GM18519 (cell line): ENCODE measurements at regions not wholly inside any gene's neighbourhood (a gene's known extent, or its start where the extent isn't known, plus 50 kb on each side); places are given as distances from the start of the nearest gene placed in this dataset.

Experiments used
- ATAC-seq: cut with Tn5 transposase; IDR thresholded peaks from one replicate; pipeline ENCODE4 v1.9.1; 2021; ENCODE audit warnings: mild to moderate bottlenecking, moderate library complexity; ENCODE audit not compliant: unreplicated experiment, low FRiP score

DNA sequence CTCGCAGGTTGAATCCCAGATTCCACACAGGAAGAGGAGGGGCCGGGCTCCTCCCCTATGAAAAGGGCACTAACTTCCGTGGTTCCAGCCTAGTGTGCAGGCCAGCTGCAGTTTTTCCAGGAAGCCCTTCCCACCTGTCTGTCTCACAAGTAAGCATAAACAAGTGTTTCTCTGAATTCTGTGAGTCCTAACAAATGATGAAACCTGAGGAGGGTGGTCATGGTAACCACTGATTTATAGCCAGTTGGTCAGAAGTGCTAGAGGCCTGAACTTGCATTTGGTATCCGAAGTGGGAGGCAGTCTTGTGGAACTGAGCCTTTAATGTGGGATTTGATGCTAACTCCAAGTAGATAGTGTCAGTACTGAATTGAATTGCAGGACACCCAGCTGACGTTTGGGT, 54.7 kb upstream of the STEAP4 start:
- no peak for ATAC-seq

DNA sequence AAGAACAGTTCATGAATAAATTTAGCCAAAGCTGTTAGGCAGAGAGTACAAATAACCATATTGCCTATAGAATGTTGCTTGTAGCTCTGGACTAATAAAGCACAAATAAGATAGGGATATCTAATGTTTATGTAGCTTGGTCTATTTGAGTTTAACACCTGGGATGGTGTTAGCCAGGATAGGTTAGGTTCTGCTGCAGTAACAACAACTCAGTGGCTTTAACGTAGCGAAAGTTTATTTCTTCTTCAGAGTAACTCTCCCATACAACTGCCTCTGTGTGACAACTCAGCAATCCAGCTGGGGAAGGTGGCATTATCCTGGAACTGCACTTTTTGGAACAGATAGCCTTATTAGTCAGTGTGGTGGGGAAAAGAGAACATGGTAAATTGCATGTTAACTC, 52.2 kb upstream of the STEAP4 start:
- no peak for ATAC-seq

DNA sequence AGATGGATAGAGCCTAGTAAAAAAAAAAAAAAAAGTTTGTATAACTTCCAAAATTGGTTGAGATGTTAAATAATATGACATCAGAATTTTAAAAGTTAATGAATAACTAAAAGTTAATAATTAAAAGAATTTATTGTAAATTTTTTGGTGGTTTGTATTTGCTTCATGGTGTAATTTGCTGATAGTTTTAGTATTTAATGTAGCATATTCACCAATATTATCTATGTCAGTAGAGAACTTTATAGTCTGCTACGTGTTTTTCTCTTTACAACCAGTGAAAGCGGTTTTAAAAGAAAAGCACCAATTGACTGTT, 51.8 kb upstream of the STEAP4 start:
- no peak for ATAC-seq

DNA sequence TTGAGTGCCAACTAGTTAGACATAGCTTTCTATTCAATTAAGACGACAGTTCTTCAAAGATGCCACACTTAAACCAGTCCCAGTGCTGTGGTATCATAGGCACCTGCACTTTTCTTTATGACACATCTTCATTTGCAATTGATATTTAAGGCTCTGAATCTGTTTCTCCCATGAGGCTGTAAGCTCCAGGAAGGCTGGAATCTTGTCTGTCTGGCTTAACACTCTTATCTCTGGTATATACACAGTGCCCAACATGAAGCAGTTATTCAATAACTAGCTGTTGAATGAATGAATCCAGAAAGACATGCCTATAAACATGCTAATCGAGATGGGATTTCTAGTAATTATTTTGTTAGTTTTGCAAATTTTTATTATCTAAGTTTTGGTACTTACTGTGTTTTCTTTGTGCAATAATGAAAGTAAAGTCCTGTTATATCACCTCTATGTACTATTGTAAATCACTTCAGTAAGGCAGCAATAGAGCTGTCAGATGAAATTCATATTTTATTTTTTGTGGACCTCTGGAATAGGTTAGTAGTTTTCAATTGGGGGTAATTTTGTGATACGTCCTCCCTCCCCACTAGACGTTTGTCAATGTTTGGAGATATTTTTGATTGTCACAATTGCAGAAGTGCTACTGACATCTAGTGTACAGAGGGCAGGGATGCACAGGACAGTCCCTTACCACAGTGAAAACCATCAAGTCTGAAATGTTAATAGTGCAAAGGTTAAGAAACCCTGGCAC, 51.3 kb upstream of the STEAP4 start:
- ATAC-seq: peak; percentile 59

DNA sequence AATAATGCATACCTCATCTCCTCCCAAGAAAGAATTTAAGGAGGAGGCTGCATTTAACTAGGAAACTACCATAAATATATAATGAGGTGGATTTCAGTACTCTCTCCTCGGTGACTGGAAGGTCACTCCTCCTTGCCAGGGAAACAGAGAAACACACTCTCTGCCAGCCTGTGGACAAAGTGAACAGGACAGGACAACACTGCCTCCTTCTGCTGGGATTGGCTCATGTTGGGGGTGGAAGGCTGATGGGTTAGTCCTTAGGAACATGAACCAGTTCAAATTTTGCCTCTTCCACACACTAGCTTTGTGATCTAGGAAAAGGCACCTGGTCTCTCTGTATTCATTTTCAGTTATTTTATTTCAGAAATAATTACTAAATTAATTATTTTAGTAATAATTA, 50.6 kb upstream of the STEAP4 start:
- no peak for ATAC-seq
